Stomach (tissue), 4 donors: ENCODE measurements at regions not wholly inside any gene's neighbourhood (a gene's known extent, or its start where the extent isn't known, plus 50 kb on each side); places are given as distances from the start of the nearest gene placed in this dataset.

Source experiments
- CTCF ChIP-seq, 7 experiments: fragments of 450-650 bp in 4 of 7; fragments of 200-600 bp in 3 of 7; sonication (generic) in 3 of 7; IDR thresholded peaks; one replicate each; pipeline ENCODE4 v1.5.1; 2016 to 2019; ENCODE audit warnings: antibody characterized with exemption in 7 of 7, control low read depth in 2 of 7, mild to moderate bottlenecking in 1 of 7
- POLR2AphosphoS5 ChIP-seq, 3 donors: sonication (generic); formaldehyde crosslinking; IDR thresholded peaks; one replicate each; pipeline ENCODE4 v1.6.1; 2016; ENCODE audit warnings: antibody characterized with exemption in 3 of 3

GRCh38 chr3:197421021-197421420 is 122.6 kb upstream of the DLG1 start:
- TF ChIP-seq CTCF (IDR thresholded peaks at IDR 0.05) (no peak), POLR2AphosphoS5 (IDR thresholded peaks at IDR 0.05) (no peak)
